ENCODE measurements at regions not wholly inside any gene's neighbourhood (a gene's known extent, or its start where the extent isn't known, plus 50 kb on each side); places are given as distances from the start of the nearest gene placed in this dataset.
"Not testable (repeated sequence)": the region's sequence is repeated elsewhere in the genome, so short reads cannot be mapped to it uniquely, and the experiment has no call there.

- H3K4me3 Mint-ChIP-seq: peak overlapping the region in 1 of 8 donors; percentile 10
- no peaks in the 10 kb centered on the region for H3K9me3 Mint-ChIP-seq
- no peaks in the 10 kb centered on the region for H3K36me3 Mint-ChIP-seq
- peak overlapping the region in 3 of 6 donors; percentile 7 to 61 (median 19) for H3K27ac Mint-ChIP-seq
- ATAC-seq (ENCODE audit: low read depth in 2 of 2) (no peak), DNase-seq (no peak)
- H3K27me3 Mint-ChIP-seq: no peaks in the 10 kb centered on the region
- peaks cover 73 to 83% (median 76%) of the 10 kb centered on the region in 3 donors for H3K4me1 Mint-ChIP-seq
Observed at GRCh38 chr6:144662812-144663365, 377.8 kb downstream of the UTRN start.

- peaks cover 72 to 76% (median 75%) of the 10 kb centered on the region in 3 donors for H3K4me1 Mint-ChIP-seq
- no peak for ATAC-seq (ENCODE audit: low read depth in 2 of 2)
- DNase-seq: no peak
- no peaks in the 10 kb centered on the region for H3K9me3 Mint-ChIP-seq
- H3K27ac Mint-ChIP-seq: peak overlapping the region in 1 of 6 donors; percentile 19
- H3K36me3 Mint-ChIP-seq: no peaks in the 10 kb centered on the region
- H3K27me3 Mint-ChIP-seq: no peaks in the 10 kb centered on the region
- no peak overlapping the region for H3K4me3 Mint-ChIP-seq
Observed at GRCh38 chr6:144664281-144664680, 379.1 kb downstream of the UTRN start.

- peaks cover 69 to 72% (median 72%) of the 10 kb centered on the region in 3 donors for H3K4me1 Mint-ChIP-seq
- no peaks in the 10 kb centered on the region for H3K27me3 Mint-ChIP-seq
- ATAC-seq (ENCODE audit: low read depth in 2 of 2) (no peak), DNase-seq (no peak)
- H3K36me3 Mint-ChIP-seq: peaks cover 3 to 4% of the 10 kb centered on the region in 2 donors
- peaks cover 0 to 7% (median 4%) of the 10 kb centered on the region in 7 donors for H3K9me3 Mint-ChIP-seq
- peak overlapping the region in 1 of 6 donors; percentile 69 for H3K27ac Mint-ChIP-seq
- H3K4me3 Mint-ChIP-seq: no peak overlapping the region
Observed at GRCh38 chr6:144664947-144665346, 379.8 kb downstream of the UTRN start.

- Mint-ChIP-seq H3K36me3 (peaks cover 13 to 14% of the 10 kb centered on the region in 2 donors), H3K4me1 (peaks cover 65 to 76% (median 73%) of the 10 kb centered on the region in 3 donors), H3K9me3 (peaks cover 4 to 17% (median 13%) of the 10 kb centered on the region in 7 donors), H3K27ac (peak overlapping the region in 2 of 6 donors; percentile 39 to 94), H3K27me3 (no peaks in the 10 kb centered on the region), H3K4me3 (peak overlapping the region in 3 of 8 donors; percentile 4 to 63 (median 5))
- DNase-seq: no peak
- no peak for ATAC-seq (ENCODE audit: low read depth in 2 of 2)
Observed at GRCh38 chr6:144665932-144666450, 380.9 kb downstream of the UTRN start.

- peak overlapping the region; percentile 21 to 94 (median 88) for H3K27ac Mint-ChIP-seq
- peak in 1 of 2 donors; percentile 41 for ATAC-seq (ENCODE audit: low read depth in 2 of 2)
Observed at GRCh38 chr6:144666781-144667180, 381.6 kb downstream of the UTRN start.

GRCh38 chr6:144667532-144668503 is 382.7 kb downstream of the UTRN start:
- H3K36me3 Mint-ChIP-seq: peaks cover 28 to 32% of the 10 kb centered on the region in 2 donors
- peak overlapping the region in 7 of 8 donors; percentile 0 to 84 (median 63) for H3K4me3 Mint-ChIP-seq
- DNase-seq (no peak), ATAC-seq (ENCODE audit: low read depth in 2 of 2) (peak; percentile 27 to 50)
- H3K9me3 Mint-ChIP-seq: peaks cover 13 to 34% (median 31%) of the 10 kb centered on the region in 7 donors
- peaks cover 69 to 79% (median 76%) of the 10 kb centered on the region in 3 donors for H3K4me1 Mint-ChIP-seq
- no peaks in the 10 kb centered on the region for H3K27me3 Mint-ChIP-seq
- peak overlapping the region; percentile 21 to 94 (median 88) for H3K27ac Mint-ChIP-seq

More at GRCh38 chr6:144666781-144667180, 381.6 kb downstream of the UTRN start:
- Mint-ChIP-seq H3K36me3 (peaks cover 19 to 22% of the 10 kb centered on the region in 2 donors), H3K4me1 (peaks cover 67 to 77% (median 72%) of the 10 kb centered on the region in 3 donors), H3K27me3 (no peaks in the 10 kb centered on the region), H3K9me3 (peaks cover 4 to 23% (median 21%) of the 10 kb centered on the region in 7 donors), H3K4me3 (peak overlapping the region; percentile 0 to 84 (median 64))
- no peak for DNase-seq

- H3K27ac Mint-ChIP-seq: peak overlapping the region in 2 of 6 donors; percentile 7 to 79
- H3K4me1 Mint-ChIP-seq: peaks cover 55 to 66% (median 65%) of the 10 kb centered on the region in 3 donors
- DNase-seq; ATAC-seq (ENCODE audit: low read depth in 2 of 2); H3K27me3 Mint-ChIP-seq; H3K4me3 Mint-ChIP-seq: not testable (repeated sequence)
- peaks cover 13 to 55% (median 50%) of the 10 kb centered on the region in 7 donors for H3K9me3 Mint-ChIP-seq
- H3K36me3 Mint-ChIP-seq: peaks cover 33 to 43% of the 10 kb centered on the region in 2 donors
Observed at GRCh38 chr6:144670259-144670658, 385.1 kb downstream of the UTRN start.

- Mint-ChIP-seq H3K27me3 (no peaks in the 10 kb centered on the region), H3K36me3 (peaks cover 33 to 58% of the 10 kb centered on the region in 2 donors), H3K4me3 (peak overlapping the region in 1 of 8 donors; percentile 21), H3K27ac (peak overlapping the region in 1 of 6 donors; percentile 10), H3K9me3 (peaks cover 13 to 69% (median 55%) of the 10 kb centered on the region in 7 donors), H3K4me1 (peaks cover 26 to 43% (median 38%) of the 10 kb centered on the region in 3 donors)
- no peak for ATAC-seq (ENCODE audit: low read depth in 2 of 2)
- no peak for DNase-seq
Observed at GRCh38 chr6:144673807-144674206, 388.7 kb downstream of the UTRN start.

- H3K36me3 Mint-ChIP-seq: peaks cover 26 to 53% of the 10 kb centered on the region in 2 donors
- DNase-seq (no peak), ATAC-seq (ENCODE audit: low read depth in 2 of 2) (no peak)
- peak overlapping the region in 2 of 6 donors; percentile 36 to 81 for H3K27ac Mint-ChIP-seq
- H3K9me3 Mint-ChIP-seq: peaks cover 11 to 63% (median 46%) of the 10 kb centered on the region in 7 donors
- peak overlapping the region in 1 of 8 donors; percentile 50 for H3K4me3 Mint-ChIP-seq
- peaks cover 21 to 36% (median 32%) of the 10 kb centered on the region in 3 donors for H3K4me1 Mint-ChIP-seq
- H3K27me3 Mint-ChIP-seq: no peaks in the 10 kb centered on the region
Observed at GRCh38 chr6:144675231-144675861, 390.2 kb downstream of the UTRN start.

- not testable (repeated sequence) for DNase-seq; H3K27ac Mint-ChIP-seq; H3K27me3 Mint-ChIP-seq; H3K4me3 Mint-ChIP-seq; ATAC-seq (ENCODE audit: low read depth in 2 of 2)
- Mint-ChIP-seq H3K9me3 (peaks cover 8 to 53% (median 37%) of the 10 kb centered on the region in 7 donors), H3K4me1 (peaks cover 22 to 32% (median 25%) of the 10 kb centered on the region in 3 donors), H3K36me3 (peaks cover 26 to 52% of the 10 kb centered on the region in 2 donors)
Observed at GRCh38 chr6:144676310-144676709, 391.2 kb downstream of the UTRN start.

- H3K27me3 Mint-ChIP-seq; H3K27ac Mint-ChIP-seq; H3K4me3 Mint-ChIP-seq; ATAC-seq (ENCODE audit: low read depth in 2 of 2); DNase-seq: not testable (repeated sequence)
- H3K36me3 Mint-ChIP-seq: peaks cover 25 to 47% of the 10 kb centered on the region in 2 donors
- peaks cover 5 to 44% (median 27%) of the 10 kb centered on the region in 7 donors for H3K9me3 Mint-ChIP-seq
- peaks cover 16 to 25% (median 17%) of the 10 kb centered on the region in 3 donors for H3K4me1 Mint-ChIP-seq
Observed at GRCh38 chr6:144677263-144677662, 392.1 kb downstream of the UTRN start.

- Mint-ChIP-seq H3K4me3 (no peak overlapping the region), H3K36me3 (peaks cover 34 to 45% of the 10 kb centered on the region in 2 donors), H3K27me3 (no peaks in the 10 kb centered on the region), H3K27ac (peak overlapping the region in 3 of 6 donors; percentile 11 to 63 (median 32)), H3K9me3 (peaks cover 0 to 28% (median 11%) of the 10 kb centered on the region in 7 donors), H3K4me1 (peaks cover 10 to 19% (median 15%) of the 10 kb centered on the region in 3 donors)
- no peak for ATAC-seq (ENCODE audit: low read depth in 2 of 2)
- DNase-seq: no peak
Observed at GRCh38 chr6:144678844-144679243, 393.7 kb downstream of the UTRN start.
